Suprapubic skin (tissue), 4 donors: ENCODE measurements at regions not wholly inside any gene's neighbourhood (a gene's known extent, or its start where the extent isn't known, plus 50 kb on each side); places are given as distances from the start of the nearest gene placed in this dataset.

ENCODE experiments used
- POLR2A ChIP-seq, 2 donors: fragments of 450-650 bp; IDR thresholded peaks; one replicate each; pipeline ENCODE4 v1.6.1; 2017; ENCODE audit warnings: antibody characterized with exemption in 2 of 2, mild to moderate bottlenecking in 2 of 2, moderate library complexity in 2 of 2
- POLR2AphosphoS5 ChIP-seq, 3 donors: sonication (generic); formaldehyde crosslinking; IDR thresholded peaks; one replicate each; pipeline ENCODE4 v1.6.1; 2017; ENCODE audit warnings: antibody characterized with exemption in 3 of 3
- TF ChIP-seq, protein P1 (sequence below), 2 donors: fragments of 200-600 bp in 1 of 2; fragments of 450-650 bp in 1 of 2; sonication (generic) in 1 of 2; IDR thresholded peaks; one replicate each; pipeline ENCODE4 v1.5.1; 2016 to 2019; ENCODE audit warnings: antibody characterized with exemption in 2 of 2, mild to moderate bottlenecking in 1 of 2, moderate library complexity in 1 of 2

DNA sequence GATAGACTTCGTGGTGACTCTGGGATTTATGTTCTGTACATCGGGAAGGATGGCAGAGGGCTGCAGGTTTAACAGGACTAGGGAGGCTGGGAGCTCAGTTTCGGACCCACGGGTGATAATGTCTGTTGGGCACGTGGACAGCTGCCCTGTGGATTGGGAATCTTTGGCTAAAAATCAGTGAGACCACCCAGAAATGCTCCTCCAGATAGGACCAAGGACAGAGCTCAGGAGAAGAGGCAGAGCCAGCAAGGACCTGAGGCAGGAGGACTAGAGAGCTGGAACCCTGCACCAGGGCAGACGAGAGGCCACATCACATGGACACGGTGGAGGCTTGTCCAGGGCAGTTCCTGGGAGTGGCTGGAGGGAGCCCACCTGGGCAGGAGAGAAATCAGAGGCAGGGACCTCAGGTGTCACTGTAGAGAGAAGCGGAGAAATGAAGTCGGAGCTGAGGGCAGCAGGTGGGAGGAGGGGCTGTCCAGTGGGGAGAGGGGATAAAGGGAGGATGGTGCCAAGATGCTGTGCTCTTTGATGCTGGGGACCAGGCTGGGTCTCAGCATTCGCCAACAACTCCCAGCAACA lies 79.2 kb downstream of the CPZ start:
- TF ChIP-seq, protein P1, sequence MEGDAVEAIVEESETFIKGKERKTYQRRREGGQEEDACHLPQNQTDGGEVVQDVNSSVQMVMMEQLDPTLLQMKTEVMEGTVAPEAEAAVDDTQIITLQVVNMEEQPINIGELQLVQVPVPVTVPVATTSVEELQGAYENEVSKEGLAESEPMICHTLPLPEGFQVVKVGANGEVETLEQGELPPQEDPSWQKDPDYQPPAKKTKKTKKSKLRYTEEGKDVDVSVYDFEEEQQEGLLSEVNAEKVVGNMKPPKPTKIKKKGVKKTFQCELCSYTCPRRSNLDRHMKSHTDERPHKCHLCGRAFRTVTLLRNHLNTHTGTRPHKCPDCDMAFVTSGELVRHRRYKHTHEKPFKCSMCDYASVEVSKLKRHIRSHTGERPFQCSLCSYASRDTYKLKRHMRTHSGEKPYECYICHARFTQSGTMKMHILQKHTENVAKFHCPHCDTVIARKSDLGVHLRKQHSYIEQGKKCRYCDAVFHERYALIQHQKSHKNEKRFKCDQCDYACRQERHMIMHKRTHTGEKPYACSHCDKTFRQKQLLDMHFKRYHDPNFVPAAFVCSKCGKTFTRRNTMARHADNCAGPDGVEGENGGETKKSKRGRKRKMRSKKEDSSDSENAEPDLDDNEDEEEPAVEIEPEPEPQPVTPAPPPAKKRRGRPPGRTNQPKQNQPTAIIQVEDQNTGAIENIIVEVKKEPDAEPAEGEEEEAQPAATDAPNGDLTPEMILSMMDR (IDR thresholded peaks at IDR 0.05), result no peak
- no peak for TF ChIP-seq POLR2AphosphoS5 (IDR thresholded peaks at IDR 0.05)
- TF ChIP-seq POLR2A (IDR thresholded peaks at IDR 0.05), result no peak
